B cell (primary cell): ENCODE measurements at regions not wholly inside any gene's neighbourhood (a gene's known extent, or its start where the extent isn't known, plus 50 kb on each side); places are given as distances from the start of the nearest gene placed in this dataset.

Source experiments
- ATAC-seq: fragments of 200-7000 bp; cut with Tn5 transposase; one replicate; pipeline ENCODE4 v1.10.0; 2021; ENCODE audit warnings: low read depth, mild to moderate bottlenecking, moderate number of reproducible peaks, moderate library complexity
- CTCF ChIA-PET: fragments of 350-600 bp; sonication (Branson Sonifier 250); formaldehyde crosslinking; loops from one replicate; lab custom pipeline; 2021; ENCODE audit warnings: antibody characterized with exemption, inconsistent platforms; lab: Charles Lee
- POLR2A ChIA-PET: fragments of 350-600 bp; sonication (Branson Sonifier 250); formaldehyde crosslinking; loops from one replicate; lab custom pipeline; 2021; ENCODE audit warnings: antibody characterized with exemption; lab: Charles Lee
- DNase-seq: peaks from one replicate; pipeline ENCODE4 v3.0.0; 2013
- H2AFZ ChIP-seq: 2 replicates; pipeline ENCODE4 v1.6.1; 2012; ENCODE audit warnings: mild to moderate bottlenecking, low read depth, low read length; ENCODE audit not compliant: insufficient read depth, poor library complexity, severe bottlenecking
- H3K27ac ChIP-seq, 2 donors: 1 replicate in 1 of 2; 2 replicates in 1 of 2; pipeline ENCODE4 v1.5.1; 2012 to 2013; ENCODE audit warnings: low read length in 2 of 2, mild to moderate bottlenecking in 2 of 2, moderate library complexity in 1 of 2
- H3K27me3 ChIP-seq, 4 experiments: fragments of 200-600 bp in 1 of 4; sonication (generic) in 1 of 4; replicated peaks in 1 of 4; 1 replicate in 2 of 4; 2 replicates in 2 of 4; pipeline versions ENCODE4 v1.6.1 to v1.7.0; 2013 to 2016; ENCODE audit warnings: low read length in 3 of 4, mild to moderate bottlenecking in 2 of 4, mixed read lengths in 1 of 4, moderate library complexity in 1 of 4; ENCODE audit not compliant: insufficient read depth in 4 of 4, control insufficient read depth in 3 of 4; ENCODE audit errors: control extremely low read depth in 1 of 4
- H3K36me3 ChIP-seq, 2 experiments: replicated peaks in 1 of 2; 1 replicate in 1 of 2; 2 replicates in 1 of 2; pipeline versions ENCODE4 v1.6.1 to v1.7.1; 2013; ENCODE audit warnings: low read length in 1 of 2; ENCODE audit not compliant: insufficient read depth in 2 of 2, control insufficient read depth in 1 of 2; ENCODE audit errors: control extremely low read depth in 1 of 2, extremely low read depth in 1 of 2
- H3K4me1 ChIP-seq, 2 donors: fragments of 200-600 bp in 1 of 2; sonication (generic) in 1 of 2; 1 replicate in 1 of 2; 2 replicates in 1 of 2; pipeline versions ENCODE4 v1.5.1 to v1.6.1; 2013 to 2017; ENCODE audit warnings: low read length in 2 of 2; ENCODE audit not compliant: control insufficient read depth in 2 of 2, insufficient read depth in 2 of 2
- H3K4me2 ChIP-seq: replicated peaks from 2 replicates; pipeline ENCODE3; 2012; ENCODE audit warnings: mild to moderate bottlenecking, low read depth, low read length; ENCODE audit not compliant: poor library complexity, severe bottlenecking
- H3K4me3 ChIP-seq, 5 experiments: fragments of 200-600 bp in 1 of 5; sonication (generic) in 1 of 5; 1 replicate in 3 of 5; 2 replicates in 2 of 5; pipeline versions ENCODE4 v1.5.1 to v1.7.0; 2011 to 2016; ENCODE audit warnings: low read length in 4 of 5, mild to moderate bottlenecking in 4 of 5, low read depth in 2 of 5, control low read depth in 1 of 5, moderate library complexity in 1 of 5; ENCODE audit not compliant: insufficient read depth in 1 of 5; ENCODE audit errors: control extremely low read depth in 1 of 5, extremely low read depth in 1 of 5
- H3K79me2 ChIP-seq: fragments of 200-600 bp; sonication (generic); one replicate; pipeline ENCODE4 v1.6.0; 2016; ENCODE audit warnings: low read length; ENCODE audit not compliant: control insufficient read depth, insufficient read depth
- H3K9ac ChIP-seq: fragments of 200-600 bp; sonication (generic); 2 replicates; pipeline ENCODE4 v1.6.1; 2017; ENCODE audit warnings: mild to moderate bottlenecking, low read length, moderate library complexity
- H3K9me3 ChIP-seq, 3 donors: one replicate each; pipeline versions ENCODE4 v1.6.1 to v1.7.1; 2013; ENCODE audit warnings: low read length in 2 of 3; ENCODE audit not compliant: control insufficient read depth in 2 of 3, insufficient read depth in 1 of 3; ENCODE audit errors: control extremely low read depth in 1 of 3
- H4K20me1 ChIP-seq: 2 replicates; pipeline ENCODE4 v1.6.0; 2012; ENCODE audit warnings: mild to moderate bottlenecking, low read length; ENCODE audit not compliant: insufficient read depth, control insufficient read depth, poor library complexity, severe bottlenecking
- H3K27ac Mint-ChIP-seq: one replicate; pipeline ENCODE4 v1.8.0; 2021; ENCODE audit warnings: mixed read lengths
- H3K27me3 Mint-ChIP-seq: one replicate; pipeline ENCODE4 v1.8.0; 2021; ENCODE audit warnings: mixed read lengths
- H3K4me1 Mint-ChIP-seq: one replicate; pipeline ENCODE4 v1.8.0; 2021; ENCODE audit warnings: mixed read lengths
- H3K4me3 Mint-ChIP-seq: one replicate; pipeline ENCODE4 v1.8.0; 2021; ENCODE audit warnings: mixed read lengths
- H3K9me3 Mint-ChIP-seq: one replicate; pipeline ENCODE4 v1.8.0; 2022; ENCODE audit warnings: mixed read lengths; ENCODE audit not compliant: insufficient read depth
- EZH2 ChIP-seq: IDR thresholded peaks from 2 replicates; pipeline ENCODE4 v1.6.1; 2012; ENCODE audit warnings: borderline replicate concordance, low read depth, mild to moderate bottlenecking, moderate library complexity, low read length; ENCODE audit not compliant: insufficient read depth, poor library complexity, severe bottlenecking
- WGBS: methylation state at CpG from one replicate; pipeline ENCODE4 v1.1.5; 2013; ENCODE audit warnings: missing lambda C conversion rate; ENCODE audit not compliant: insufficient coverage; 5-methylcytosine and 5-hydroxymethylcytosine counted together
- intact Hi-C: fragments of 100-400 bp; cut with micrococcal nuclease; formaldehyde crosslinking; loops from one replicate; pipeline ENCODE4 v1.10.0; 2022
- TF ChIP-seq, protein P1 (sequence below): fragments of 200-600 bp; IDR thresholded peaks from one replicate; pipeline ENCODE4 v1.8.0; 2022; ENCODE audit warnings: antibody characterized with exemption, mild to moderate bottlenecking

DNA sequence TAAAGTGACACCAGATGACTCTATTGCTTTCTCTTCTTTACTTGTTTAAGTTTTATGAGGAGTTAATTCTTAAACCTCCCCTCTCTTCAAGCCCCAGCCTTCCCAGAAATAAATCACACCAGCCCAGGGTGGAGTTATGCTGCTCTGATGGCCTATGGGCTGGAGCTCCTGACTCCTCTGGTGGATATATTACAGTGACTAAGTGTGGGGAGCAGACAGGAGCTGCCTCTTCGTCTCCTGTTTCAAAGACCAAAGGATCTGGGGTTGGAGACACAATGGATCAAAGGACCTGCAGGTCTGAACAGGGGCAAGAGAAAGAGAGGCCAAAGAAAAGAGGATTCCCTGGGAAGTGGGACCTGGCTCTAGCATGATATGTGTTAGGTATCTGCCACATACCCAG is 312.0 kb upstream of the MSX2 start:
- no peak for ATAC-seq
- Mint-ChIP-seq H3K27me3 (peaks cover 14% of the 10 kb centered on the region), H3K9me3 (peaks cover 5% of the 10 kb centered on the region), H3K27ac (no peak overlapping the region), H3K4me3 (no peak overlapping the region), H3K4me1 (no peaks in the 10 kb centered on the region)
- H3K79me2 ChIP-seq = no peaks in the 10 kb centered on the region
- no peak overlapping the region for H2AFZ ChIP-seq
- no peak overlapping the region for H3K4me2 ChIP-seq
- WGBS = 71% methylated on average over 1 of the region's 1 CpG
- H3K27ac ChIP-seq = no peak overlapping the region
- ChIA-PET POLR2A (no interaction called here), CTCF (no interaction called here)
- peaks cover 0 to 7% (median 0%) of the 10 kb centered on the region in 3 donors for H3K9me3 ChIP-seq
- H4K20me1 ChIP-seq = no peaks in the 10 kb centered on the region
- DNase-seq = no peak
- no peaks in the 10 kb centered on the region for H3K36me3 ChIP-seq
- no peaks in the 10 kb centered on the region for H3K4me1 ChIP-seq
- intact Hi-C loops = no loop called here
- H3K4me3 ChIP-seq = no peak overlapping the region
- H3K27me3 ChIP-seq = no peaks in the 10 kb centered on the region
- no peak overlapping the region for H3K9ac ChIP-seq
- TF ChIP-seq, protein P1, sequence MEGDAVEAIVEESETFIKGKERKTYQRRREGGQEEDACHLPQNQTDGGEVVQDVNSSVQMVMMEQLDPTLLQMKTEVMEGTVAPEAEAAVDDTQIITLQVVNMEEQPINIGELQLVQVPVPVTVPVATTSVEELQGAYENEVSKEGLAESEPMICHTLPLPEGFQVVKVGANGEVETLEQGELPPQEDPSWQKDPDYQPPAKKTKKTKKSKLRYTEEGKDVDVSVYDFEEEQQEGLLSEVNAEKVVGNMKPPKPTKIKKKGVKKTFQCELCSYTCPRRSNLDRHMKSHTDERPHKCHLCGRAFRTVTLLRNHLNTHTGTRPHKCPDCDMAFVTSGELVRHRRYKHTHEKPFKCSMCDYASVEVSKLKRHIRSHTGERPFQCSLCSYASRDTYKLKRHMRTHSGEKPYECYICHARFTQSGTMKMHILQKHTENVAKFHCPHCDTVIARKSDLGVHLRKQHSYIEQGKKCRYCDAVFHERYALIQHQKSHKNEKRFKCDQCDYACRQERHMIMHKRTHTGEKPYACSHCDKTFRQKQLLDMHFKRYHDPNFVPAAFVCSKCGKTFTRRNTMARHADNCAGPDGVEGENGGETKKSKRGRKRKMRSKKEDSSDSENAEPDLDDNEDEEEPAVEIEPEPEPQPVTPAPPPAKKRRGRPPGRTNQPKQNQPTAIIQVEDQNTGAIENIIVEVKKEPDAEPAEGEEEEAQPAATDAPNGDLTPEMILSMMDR = no peak
- no peak for TF ChIP-seq EZH2

GRCh38 chr5:174412941-174413340 is 311.4 kb upstream of the MSX2 start:
- Mint-ChIP-seq H3K9me3 (peaks cover 5% of the 10 kb centered on the region), H3K27me3 (peaks cover 18% of the 10 kb centered on the region), H3K27ac (no peak overlapping the region), H3K4me1 (no peaks in the 10 kb centered on the region), H3K4me3 (no peak overlapping the region)
- ATAC-seq (no peak), DNase-seq (no peak)
- H3K36me3 ChIP-seq = no peaks in the 10 kb centered on the region
- no peak overlapping the region for H3K4me2 ChIP-seq
- no CpG with 5 or more reads among the region's 3 CpGs for WGBS
- H3K27ac ChIP-seq = no peak overlapping the region
- H2AFZ ChIP-seq = no peak overlapping the region
- H3K79me2 ChIP-seq = no peaks in the 10 kb centered on the region
- TF ChIP-seq, protein P1 = no peak
- TF ChIP-seq EZH2 = no peak
- ChIA-PET POLR2A (no interaction called here), CTCF (no interaction called here)
- intact Hi-C loops = no loop called here
- peaks cover 0 to 2% (median 0%) of the 10 kb centered on the region in 4 experiments for H3K27me3 ChIP-seq
- H4K20me1 ChIP-seq = no peaks in the 10 kb centered on the region
- H3K9me3 ChIP-seq = peaks cover 0 to 8% (median 0%) of the 10 kb centered on the region in 3 donors
- no peaks in the 10 kb centered on the region for H3K4me1 ChIP-seq
- H3K9ac ChIP-seq = no peak overlapping the region
- H3K4me3 ChIP-seq = no peak overlapping the region
